CD4-positive, alpha-beta T cell treated with Interleukin-1 beta for 1 hour (primary cell): ENCODE measurements at regions not wholly inside any gene's neighbourhood (a gene's known extent, or its start where the extent isn't known, plus 50 kb on each side); places are given as distances from the start of the nearest gene placed in this dataset.

Source experiments
- DNase-seq, 2 donors: peaks; one replicate each; pipeline ENCODE4 v3.0.0-alpha.2; 2020 to 2022

DNA sequence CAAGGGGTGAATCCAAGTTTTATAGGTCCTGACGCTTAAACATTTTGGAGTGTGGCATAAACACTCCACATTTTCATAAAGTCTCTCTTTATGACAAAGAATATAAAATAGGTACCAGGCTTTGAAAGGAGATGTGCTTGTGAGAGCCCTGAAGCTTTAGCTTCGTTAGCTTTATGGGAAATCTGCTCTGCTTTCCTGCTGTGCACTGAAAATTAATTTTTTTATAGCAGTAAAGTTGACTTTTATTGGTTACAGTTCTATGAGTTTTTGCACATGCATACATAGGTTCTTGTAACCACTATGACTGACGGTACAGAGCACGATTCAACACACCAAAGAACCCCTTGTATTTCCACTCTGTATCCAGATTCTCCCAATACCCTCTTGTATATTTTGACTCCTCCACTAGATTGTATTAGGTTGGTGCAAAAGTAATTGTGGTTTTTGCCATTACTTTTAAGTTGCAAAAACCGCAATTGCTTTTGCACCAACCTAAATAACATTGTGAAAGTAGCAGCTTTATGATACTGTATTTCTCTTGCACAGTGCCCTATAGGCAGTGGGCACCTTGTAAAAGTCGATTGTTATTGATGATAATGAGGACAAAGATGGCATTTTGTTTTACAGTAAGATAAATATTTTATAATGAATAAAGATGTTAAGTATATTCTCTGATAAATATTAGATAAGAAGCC, 145.2 kb upstream of the AKIRIN2 start:
- DNase-seq = no peak

DNA sequence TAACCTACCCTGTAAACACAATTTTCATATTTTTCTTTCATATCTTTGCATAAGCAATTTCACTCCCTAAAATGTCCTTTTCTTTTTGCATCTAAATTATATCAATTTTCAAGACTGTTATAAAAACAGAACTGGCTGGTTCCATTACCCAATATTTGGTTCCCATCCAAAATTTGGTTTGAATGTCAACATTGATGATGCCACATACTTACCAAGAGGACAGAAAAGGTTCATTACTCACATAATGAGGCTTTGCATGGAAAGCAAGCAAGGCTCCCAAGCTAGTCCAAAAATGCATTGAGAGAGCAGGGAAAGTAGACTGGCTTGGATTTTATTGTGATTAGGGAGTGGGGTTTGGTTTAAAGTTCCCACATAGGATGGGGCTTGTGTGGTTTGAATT, 144.4 kb upstream of the AKIRIN2 start:
- no peak for DNase-seq

GRCh38 chr6:87840324-87840723, 138.3 kb upstream of the AKIRIN2 start:
- DNase-seq = no peak

- no peak for DNase-seq
Measured at GRCh38 chr6:87837876-87838275, 135.8 kb upstream of the AKIRIN2 start.

DNA sequence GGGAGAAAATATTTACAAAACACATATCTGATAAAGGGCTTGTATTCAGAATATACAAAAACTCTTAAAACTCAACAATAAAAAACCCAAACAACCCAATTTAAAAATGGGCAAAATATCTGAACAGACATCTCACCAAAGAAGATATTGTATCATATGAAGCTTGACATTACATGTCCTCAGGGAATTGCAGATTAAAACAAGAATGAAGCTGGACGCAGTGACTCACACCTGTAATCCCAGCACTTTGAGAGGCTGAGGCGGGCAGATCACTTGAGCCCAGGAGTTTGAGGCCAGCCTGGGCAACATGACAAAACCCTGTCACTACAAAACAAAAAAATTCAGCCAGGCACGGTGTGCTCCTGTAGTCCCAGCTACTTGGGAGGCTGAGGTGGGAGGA, 135.4 kb upstream of the AKIRIN2 start:
- DNase-seq = no peak

DNA sequence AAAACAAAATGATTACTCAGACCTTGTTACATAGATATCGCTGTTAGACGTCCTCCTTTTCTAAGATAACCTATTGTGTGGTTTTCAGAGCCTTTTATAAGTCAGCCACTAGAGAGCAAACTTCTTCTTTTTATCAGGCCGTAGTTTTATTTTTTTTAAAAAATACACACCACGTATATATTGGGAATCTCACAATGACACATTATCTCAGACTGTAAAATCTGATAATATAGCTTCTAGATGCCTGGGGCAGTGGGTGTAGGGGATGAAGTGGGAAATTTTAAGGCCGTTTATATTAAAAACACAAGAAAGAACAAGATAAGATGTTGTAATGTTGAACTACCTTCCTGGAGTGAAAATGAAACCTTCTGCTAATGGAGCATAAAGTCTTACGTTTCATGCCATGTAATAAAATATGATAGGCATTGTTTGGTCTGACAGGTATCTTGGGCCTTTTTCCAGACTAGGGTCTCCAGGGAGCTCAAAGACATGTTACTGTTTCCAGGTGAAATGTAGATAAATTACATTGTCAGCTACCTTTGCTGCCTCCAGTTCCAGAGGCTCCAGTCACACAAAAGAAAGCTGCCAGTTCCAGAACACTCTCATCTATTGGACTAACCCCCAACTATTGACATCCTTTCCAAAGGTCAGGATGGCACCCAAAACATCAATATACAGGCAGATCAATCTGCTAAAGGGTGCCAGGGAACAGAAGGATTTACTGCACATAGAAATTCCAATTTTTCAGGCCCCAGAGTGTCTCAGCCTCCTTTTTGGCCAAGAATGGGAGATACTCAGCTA, 130.2 kb upstream of the AKIRIN2 start:
- peak in 1 of 2 donors; percentile 46 for DNase-seq

- no peak for DNase-seq
Measured at GRCh38 chr6:87830907-87831306, 128.9 kb upstream of the AKIRIN2 start.

GRCh38 chr6:87829622-87830121, 127.6 kb upstream of the AKIRIN2 start:
- DNase-seq = no peak

- DNase-seq = no peak
Measured at GRCh38 chr6:87828044-87828443, 126.0 kb upstream of the AKIRIN2 start.

DNA sequence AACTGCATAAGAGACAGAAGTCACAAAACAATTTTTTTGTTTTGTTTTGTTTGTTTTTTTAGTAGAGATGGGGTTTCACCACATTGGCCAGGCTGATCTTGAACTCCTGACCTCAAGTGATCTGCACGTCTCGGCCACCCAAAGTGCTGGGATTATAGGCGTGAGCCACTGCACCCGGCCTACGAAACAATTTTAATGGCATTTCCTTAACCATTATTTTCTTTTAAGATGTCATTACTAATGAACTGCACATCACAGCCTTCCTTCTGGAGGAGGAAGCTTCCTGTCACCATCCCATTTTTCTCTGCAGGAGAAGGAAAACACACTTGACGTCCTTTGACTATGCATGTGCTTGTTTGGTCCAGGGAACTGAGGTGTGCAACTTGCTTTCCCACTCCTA, 125.3 kb upstream of the AKIRIN2 start:
- no peak for DNase-seq

DNA sequence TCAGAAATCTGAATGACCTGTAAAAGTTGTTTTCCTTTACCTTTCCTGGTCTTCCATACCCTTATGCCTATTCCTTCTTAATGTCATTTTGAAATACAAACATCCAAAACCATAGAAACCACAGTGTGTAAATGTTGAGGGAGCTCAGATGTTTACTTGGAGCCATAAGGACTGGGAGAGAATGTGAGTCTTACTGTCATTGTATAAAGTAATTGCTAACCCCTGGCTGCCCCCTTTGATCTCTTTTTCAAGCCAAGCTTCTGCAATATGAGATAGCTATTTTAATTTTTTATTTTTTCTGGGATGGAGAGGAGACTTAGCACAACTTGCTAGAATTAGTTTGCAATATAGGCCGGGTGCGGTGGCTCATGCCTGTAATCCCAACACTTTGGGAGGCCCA, 124.4 kb upstream of the AKIRIN2 start:
- no peak for DNase-seq

DNA sequence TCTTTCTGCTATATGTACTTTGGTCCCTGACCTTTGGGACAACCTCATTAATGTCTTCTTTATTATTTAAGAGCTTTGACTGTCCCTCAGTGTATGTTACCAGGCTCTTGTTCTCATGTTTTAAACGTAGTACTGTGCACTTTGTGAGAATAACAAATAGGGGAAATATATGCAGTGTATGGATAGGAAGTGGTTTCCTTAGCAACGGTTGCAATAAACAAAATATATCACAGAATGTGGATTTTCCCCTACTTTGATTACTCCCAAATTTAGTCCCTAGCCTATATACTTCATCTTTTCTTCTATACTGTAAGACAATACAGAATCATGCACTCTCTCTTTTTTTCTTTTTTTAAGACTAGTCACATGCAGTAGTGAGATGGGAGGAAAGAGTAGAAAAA, 123.8 kb upstream of the AKIRIN2 start:
- DNase-seq = peak in 1 of 2 donors; percentile 55

GRCh38 chr6:87824958-87825491, 123.0 kb upstream of the AKIRIN2 start:
- no peak for DNase-seq

- no peak for DNase-seq
Measured at GRCh38 chr6:87822011-87822410, 120.0 kb upstream of the AKIRIN2 start.

DNA sequence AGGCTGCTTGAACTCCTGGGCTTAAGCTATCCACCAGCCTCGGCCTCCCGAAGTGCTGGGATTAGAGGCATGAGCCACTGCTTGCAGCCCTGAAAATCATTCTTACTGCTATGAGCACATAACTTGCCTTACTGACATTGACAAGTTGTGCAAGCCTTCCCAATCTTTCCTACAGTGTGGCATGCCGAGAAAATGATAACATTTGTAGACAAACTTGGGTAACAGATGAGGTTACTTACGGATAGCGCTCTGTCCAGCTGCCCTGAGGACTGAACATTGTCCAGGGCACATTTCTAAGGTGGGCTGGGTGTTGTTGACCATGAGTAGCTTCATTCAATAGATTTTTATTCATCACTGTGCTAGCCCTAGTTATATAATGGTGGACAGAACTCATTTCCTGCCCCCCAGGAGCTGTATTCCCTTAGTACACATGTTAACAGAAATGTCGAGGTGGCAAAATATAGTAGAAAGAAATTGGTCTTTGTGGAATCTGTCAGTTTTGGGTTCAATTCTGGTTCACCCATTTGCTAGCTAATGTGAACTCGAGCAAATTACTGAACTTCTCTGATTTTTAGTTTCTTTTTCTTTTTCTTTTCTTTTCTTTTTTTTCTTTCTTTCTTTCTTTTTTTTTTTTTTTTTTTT, 118.4 kb upstream of the AKIRIN2 start:
- no peak for DNase-seq

GRCh38 chr6:87817183-87817582, 115.2 kb upstream of the AKIRIN2 start:
- DNase-seq = no peak

- DNase-seq = no peak
Measured at GRCh38 chr6:87815449-87815848, 113.4 kb upstream of the AKIRIN2 start.

- DNase-seq = no peak
Measured at GRCh38 chr6:87808005-87808757, 106.1 kb upstream of the AKIRIN2 start.

DNA sequence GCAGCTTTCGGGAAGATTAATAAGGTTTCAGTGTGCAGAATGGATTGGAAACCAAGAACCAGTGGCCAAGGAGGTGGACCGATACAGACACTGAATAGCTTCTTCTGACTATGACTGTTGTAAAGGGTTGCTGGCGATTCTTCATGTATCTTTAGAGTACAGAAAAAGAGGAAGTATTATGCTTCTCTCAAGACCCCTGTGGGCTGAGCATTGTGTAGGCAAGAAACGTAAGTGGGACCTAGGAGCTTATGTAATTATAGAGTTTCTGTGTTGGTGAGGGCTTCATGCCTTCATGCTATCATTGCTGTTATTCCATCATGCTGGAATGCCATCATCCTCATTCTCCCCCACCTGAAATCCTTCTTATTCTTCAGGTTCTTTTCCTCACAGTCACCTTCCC, 105.4 kb upstream of the AKIRIN2 start:
- DNase-seq = no peak

GRCh38 chr6:87806635-87807034, 104.6 kb upstream of the AKIRIN2 start:
- DNase-seq = no peak

GRCh38 chr6:87806099-87806498, 104.1 kb upstream of the AKIRIN2 start:
- no peak for DNase-seq

- DNase-seq = no peak
Measured at GRCh38 chr6:87803791-87804190, 101.8 kb upstream of the AKIRIN2 start.

DNA sequence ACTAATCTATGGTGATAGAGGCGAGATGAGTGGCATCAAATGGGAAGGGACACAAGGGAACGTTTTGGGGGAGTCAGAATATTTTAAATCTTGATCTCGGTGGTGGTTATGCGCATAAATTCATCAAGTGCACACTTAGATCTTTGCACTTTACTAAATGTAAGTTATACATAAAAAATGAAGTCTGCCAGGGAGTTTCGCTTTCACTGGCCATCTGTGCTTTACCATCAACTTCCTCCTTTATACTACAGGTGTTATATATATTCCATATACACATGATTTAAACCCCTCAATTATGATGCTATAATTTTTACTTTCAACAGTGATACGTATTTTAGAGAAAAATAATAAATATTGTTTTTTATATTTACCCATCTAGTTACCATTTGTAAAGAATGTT, 97.6 kb upstream of the AKIRIN2 start:
- DNase-seq = no peak
